ENCODE measurements at regions not wholly inside any gene's neighbourhood (a gene's known extent, or its start where the extent isn't known, plus 50 kb on each side); places are given as distances from the start of the nearest gene placed in this dataset.

GRCh38 chr3:933326-933725 is 159.5 kb upstream of the CNTN6 start:
- no peak for TF ChIP-seq CTCF (IDR thresholded peaks at IDR 0.05; ENCODE audit: extremely low read depth, insufficient read depth, missing control alignments)
- no peak for DNase-seq (ENCODE audit: low spot score)
- in situ Hi-C loops (cut with MboI; ENCODE audit: low pct_unique_long_range_greater_than_20kb, low sequenced_read_pairs, unreplicated experiment): no loop called here

- no peak for DNase-seq (ENCODE audit: low spot score)
- TF ChIP-seq CTCF (IDR thresholded peaks at IDR 0.05; ENCODE audit: extremely low read depth, insufficient read depth, missing control alignments): no peak
- in situ Hi-C loops (cut with MboI; ENCODE audit: low pct_unique_long_range_greater_than_20kb, low sequenced_read_pairs, unreplicated experiment): no loop called here
Measured at GRCh38 chr3:944786-945185, 148.0 kb upstream of the CNTN6 start.

- TF ChIP-seq CTCF (IDR thresholded peaks at IDR 0.05; ENCODE audit: extremely low read depth, insufficient read depth, missing control alignments): no peak
- in situ Hi-C loops (cut with MboI; ENCODE audit: low pct_unique_long_range_greater_than_20kb, low sequenced_read_pairs, unreplicated experiment): no loop called here
- DNase-seq (ENCODE audit: low spot score): no peak
Measured at GRCh38 chr3:945738-946137, 147.1 kb upstream of the CNTN6 start.

- no peak for TF ChIP-seq CTCF (IDR thresholded peaks at IDR 0.05; ENCODE audit: extremely low read depth, insufficient read depth, missing control alignments)
Measured at GRCh38 chr3:952906-953305, 139.9 kb upstream of the CNTN6 start.

GRCh38 chr3:963255-963654 is 129.6 kb upstream of the CNTN6 start:
- DNase-seq (ENCODE audit: low spot score): no peak
- no peak for TF ChIP-seq CTCF (IDR thresholded peaks at IDR 0.05; ENCODE audit: extremely low read depth, insufficient read depth, missing control alignments)
- in situ Hi-C loops (cut with MboI; ENCODE audit: low pct_unique_long_range_greater_than_20kb, low sequenced_read_pairs, unreplicated experiment): no loop called here

More at GRCh38 chr3:952906-953305, 139.9 kb upstream of the CNTN6 start:
- no peak for DNase-seq (ENCODE audit: low spot score)
- in situ Hi-C loops (cut with MboI; ENCODE audit: low pct_unique_long_range_greater_than_20kb, low sequenced_read_pairs, unreplicated experiment): no loop called here

DNA sequence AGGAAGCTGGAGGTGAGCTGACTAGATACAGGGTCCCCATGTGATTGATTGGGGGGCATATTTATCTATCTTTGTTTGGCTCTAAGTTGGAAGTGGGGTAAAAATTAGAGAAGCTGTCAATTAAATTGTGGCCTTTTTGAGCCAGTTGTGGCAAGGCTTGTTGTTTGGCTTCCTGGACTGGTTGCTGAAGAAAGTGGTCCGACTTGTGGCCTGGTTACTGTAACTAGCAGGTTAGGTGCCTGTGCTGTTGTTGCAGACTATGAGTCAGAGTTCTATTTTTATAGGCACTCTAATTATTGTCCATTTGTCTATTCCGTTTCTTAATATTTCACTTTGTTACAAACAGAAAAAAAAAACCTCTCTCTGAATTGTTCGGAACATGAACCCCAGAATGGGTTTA is 129.1 kb upstream of the CNTN6 start:
- TF ChIP-seq CTCF (IDR thresholded peaks at IDR 0.05; ENCODE audit: extremely low read depth, insufficient read depth, missing control alignments): no peak
- in situ Hi-C loops (cut with MboI; ENCODE audit: low pct_unique_long_range_greater_than_20kb, low sequenced_read_pairs, unreplicated experiment): no loop called here
- no peak for DNase-seq (ENCODE audit: low spot score)

GRCh38 chr3:965826-966225 is 127.0 kb upstream of the CNTN6 start:
- in situ Hi-C loops (cut with MboI; ENCODE audit: low pct_unique_long_range_greater_than_20kb, low sequenced_read_pairs, unreplicated experiment): no loop called here
- no peak for DNase-seq (ENCODE audit: low spot score)
- no peak for TF ChIP-seq CTCF (IDR thresholded peaks at IDR 0.05; ENCODE audit: extremely low read depth, insufficient read depth, missing control alignments)

All from GM13977 (cell line).